ENCODE measurements at regions not wholly inside any gene's neighbourhood (a gene's known extent, or its start where the extent isn't known, plus 50 kb on each side); places are given as distances from the start of the nearest gene placed in this dataset.
A peak's percentile ranks its signal among the peaks of the same experiment; 100 is the strongest.
"Not testable (repeated sequence)": the region's sequence is repeated elsewhere in the genome, so short reads cannot be mapped to it uniquely, and the experiment has no call there.

DNA sequence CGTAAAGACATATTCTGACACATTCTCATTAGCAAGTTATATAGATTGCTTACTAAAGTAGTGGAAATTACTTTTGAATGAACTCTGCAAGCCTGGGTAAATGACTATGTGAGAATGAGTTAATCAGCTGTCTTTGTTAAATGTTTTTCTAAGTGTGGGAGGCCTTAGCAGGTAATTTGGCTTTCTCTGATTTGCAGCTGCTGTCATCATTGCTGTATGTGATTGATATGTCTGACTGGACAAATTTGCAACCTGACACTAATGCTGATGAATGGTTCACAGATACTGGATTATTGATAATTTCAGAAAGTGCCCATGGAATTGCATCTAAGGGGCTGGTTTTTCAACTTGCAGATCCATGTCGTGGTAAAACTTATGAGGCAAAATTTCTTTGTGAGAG is 372.2 kb upstream of the SGO1 start:
- DNase-seq (no peak), ATAC-seq (no peak)
- intact Hi-C loops (cut with DNase I, micrococcal nuclease): no loop called here

DNA sequence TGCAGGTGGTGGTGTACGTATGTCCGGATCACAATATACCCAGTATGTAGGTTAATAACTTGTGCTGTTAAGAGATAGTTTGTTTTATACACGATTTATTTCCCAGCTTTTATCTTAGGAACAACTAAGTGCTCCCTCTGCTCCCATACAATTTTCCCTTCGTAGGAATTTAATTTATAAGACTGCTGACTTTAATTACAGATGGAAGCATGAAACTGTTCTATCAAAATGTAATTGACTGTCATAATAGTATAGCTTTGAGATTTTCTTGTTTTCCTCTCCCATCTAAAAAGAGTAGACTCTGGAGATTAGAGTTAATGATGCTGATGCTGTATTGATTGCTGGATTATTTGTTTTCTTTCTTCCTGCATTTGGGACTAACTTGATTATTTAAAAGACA is 370.7 kb upstream of the SGO1 start:
- ATAC-seq (no peak), DNase-seq (no peak)
- intact Hi-C loops (cut with DNase I, micrococcal nuclease): no loop called here

DNA sequence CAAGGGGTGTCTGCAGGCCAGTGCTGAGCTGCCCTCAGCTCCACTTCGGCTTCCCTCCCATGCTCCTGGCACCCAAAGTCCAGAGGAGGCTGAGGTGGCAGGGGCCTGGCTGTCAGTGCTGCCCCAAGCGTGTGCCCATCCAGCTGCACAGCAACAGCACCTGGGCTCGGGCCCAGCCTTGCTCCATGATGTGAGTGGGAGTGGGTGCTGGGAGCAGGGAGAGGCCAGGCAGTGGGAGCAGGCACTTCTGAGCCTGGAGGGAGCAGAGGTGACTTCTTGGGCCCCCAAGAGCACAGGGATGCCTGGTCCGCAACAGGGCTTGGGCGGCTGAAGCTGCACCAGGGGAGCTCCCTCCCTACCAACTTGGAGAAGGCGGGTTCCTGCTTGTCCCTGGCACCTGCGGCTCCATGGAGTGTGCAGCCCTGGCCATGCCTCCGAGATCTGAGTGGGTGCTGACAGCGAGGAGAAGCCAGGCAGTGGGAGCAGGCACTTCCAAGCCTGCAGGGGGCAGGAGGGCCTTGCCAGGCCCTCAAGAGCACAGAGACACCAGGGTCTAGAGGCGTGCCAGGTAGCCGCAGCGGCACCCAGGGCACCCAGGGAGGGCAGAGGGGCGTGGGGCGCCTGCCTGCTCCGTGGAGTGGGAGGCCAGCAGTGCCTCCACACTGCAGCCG is 366.7 kb upstream of the SGO1 start:
- DNase-seq: peak in 1 of 2 donors; percentile 18
- no peak for ATAC-seq

DNA sequence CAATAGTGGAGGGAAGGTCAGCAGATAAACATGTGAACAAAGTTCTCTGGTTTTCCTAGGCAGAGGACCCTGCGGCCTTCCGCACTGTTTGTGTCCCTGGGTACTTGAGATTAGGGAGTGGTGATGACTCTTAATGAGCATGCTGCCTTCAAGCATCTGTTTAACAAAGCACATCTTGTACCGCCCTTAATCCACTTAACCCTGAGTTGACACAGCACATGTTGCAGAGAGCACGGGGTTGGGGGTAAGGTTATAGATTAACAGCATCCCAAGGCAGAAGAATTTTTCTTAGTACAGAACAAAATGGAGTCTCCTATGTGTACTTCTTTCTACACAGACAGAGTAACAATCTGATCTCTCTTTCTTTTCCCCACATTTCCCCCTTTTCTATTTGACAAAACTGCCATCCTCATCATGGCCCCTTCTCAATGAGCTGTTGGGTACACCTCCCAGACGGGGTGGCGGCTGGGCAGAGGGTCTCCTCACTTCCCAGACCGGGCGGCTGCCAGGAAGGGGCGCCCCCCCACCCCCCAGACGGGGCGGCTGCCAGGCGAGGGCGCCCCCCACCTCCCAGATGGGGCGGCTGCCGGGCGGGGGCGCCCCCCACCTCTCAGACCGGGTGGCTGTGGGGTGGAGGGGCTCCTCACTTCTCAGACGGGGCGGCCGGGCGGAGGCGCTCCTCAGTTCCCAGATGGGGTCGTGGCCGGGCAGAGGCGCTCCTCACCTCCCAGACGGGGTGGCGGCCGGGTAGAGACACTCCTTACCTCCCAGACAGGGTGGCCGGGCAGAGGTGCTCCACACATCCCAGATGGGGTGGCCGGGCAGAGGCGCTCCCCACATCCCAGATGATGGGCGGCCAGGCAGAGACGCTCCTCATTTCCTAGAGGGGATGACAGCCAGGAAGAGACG is 361.6 kb upstream of the SGO1 start:
- ATAC-seq; DNase-seq; intact Hi-C loops (cut with DNase I, micrococcal nuclease): not testable (repeated sequence)

More for the DNA sequence above, 366.7 kb upstream of the SGO1 start:
- intact Hi-C loops (cut with DNase I, micrococcal nuclease): no loop called here

DNA sequence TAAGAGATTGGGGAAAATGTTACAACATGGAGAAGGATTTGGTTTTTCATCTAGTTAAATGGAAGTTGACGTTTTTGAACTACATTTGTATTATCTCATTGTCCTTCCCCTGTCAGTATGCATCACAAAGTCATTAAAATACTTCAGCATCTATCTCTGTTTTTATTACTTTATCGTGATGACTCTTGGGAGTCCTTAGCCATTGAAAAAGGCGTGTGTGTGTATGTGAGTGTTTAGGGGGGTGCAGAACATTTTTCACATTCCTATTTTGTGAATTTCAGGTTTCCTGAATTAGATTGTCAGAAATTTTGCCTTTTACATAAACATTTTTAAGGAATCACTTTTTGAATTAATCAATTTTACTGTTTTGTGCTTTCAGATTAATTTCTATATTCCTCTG is 360.6 kb upstream of the SGO1 start:
- ATAC-seq (no peak), DNase-seq (no peak)
- intact Hi-C loops (cut with DNase I, micrococcal nuclease): no loop called here

DNA sequence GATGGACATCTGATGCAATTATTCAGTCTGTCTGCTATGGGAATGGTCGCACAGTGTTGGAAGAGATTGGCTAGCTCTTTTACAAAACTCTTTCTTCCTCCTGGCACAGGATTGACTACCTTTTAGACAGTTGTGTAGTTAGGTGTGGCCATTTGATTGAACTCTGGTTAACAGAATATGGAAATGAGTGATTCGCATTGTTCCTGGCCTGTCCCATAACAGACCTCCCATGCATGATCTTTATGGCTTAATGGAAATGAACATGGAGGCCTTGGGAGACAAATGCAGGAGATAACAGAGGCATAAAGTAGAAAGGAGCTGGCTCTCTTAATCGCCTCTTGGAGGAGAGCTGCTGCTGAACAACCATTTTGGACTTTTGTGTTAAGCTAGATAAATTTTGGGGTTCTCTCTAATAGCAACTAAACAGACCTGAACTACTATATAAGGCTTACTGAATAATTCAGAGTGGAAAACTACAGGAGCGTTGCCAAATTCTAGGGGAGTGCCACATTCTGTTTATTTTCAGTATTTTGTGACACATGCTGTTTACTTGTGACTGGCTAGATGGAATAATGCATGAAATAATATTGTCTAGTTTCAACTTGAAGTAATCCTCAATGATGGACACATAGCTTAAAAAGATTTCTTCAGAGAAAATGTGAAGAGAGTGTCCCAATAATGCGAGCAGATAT is 357.7 kb upstream of the SGO1 start:
- DNase-seq: no peak
- intact Hi-C loops (cut with DNase I, micrococcal nuclease): no loop called here

DNA sequence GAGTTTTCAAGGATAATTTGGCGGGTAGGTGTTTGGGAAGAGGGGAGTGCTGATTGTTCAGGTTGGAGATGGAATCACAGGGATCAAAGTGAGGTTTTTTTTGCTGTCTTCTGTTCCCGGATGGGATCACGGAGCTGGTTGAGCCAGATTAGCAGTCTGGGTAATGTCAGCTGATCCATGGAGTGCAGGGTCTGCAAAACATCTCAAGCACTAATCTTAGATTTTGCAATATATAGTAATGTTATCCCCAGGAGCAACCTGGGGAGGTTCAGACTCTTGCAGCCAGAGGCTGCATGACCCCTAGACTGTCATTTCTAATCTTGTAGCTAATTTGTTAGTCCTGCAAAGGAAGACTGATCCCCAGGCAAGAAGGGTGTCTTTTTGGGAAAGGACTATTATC is 354.1 kb upstream of the SGO1 start:
- intact Hi-C loops (cut with DNase I, micrococcal nuclease): no loop called here
- no peak for ATAC-seq
- no peak for DNase-seq

More for the DNA sequence above, 357.7 kb upstream of the SGO1 start:
- no peak for ATAC-seq

DNA sequence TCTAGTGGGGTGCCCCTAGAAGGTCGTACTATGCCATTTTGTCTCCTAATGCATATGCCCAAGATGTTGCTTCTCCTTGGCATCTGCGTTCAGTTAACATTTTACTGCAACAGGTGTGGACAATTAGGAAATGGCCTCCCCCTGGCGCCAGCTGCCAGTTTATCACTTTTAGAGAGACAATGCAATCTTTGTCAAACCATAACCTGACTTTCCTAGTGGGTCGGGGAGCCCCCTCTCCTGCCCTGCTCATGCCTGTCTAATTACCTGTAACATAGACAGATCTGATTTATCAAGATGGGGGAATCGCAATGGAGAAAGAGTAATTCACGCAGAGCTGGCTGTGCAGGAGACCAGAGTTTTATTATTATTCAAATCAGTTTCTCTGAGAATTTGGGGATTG is 353.7 kb upstream of the SGO1 start:
- intact Hi-C loops (cut with DNase I, micrococcal nuclease): no loop called here
- no peak for DNase-seq
- no peak for ATAC-seq

DNA sequence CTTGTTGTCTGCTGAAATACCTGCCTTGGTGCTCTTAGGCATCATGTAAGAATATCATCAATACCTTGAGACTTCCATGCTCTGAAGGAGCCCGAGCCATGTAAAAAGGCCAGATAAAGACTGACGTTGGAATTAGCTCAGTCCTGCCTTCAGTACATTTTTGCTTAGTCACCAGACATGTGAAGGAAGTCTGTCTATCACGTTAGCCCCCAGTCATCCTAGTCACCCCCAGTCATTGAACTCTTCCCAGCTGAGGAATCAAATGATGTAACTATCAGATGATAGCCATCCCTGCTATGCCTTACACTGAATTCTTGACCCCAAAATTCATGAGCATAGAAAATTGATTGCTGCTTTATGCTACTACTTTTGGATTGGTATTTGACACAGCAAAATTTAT is 351.2 kb upstream of the SGO1 start:
- intact Hi-C loops (cut with DNase I, micrococcal nuclease): no loop called here
- no peak for DNase-seq
- no peak for ATAC-seq

DNA sequence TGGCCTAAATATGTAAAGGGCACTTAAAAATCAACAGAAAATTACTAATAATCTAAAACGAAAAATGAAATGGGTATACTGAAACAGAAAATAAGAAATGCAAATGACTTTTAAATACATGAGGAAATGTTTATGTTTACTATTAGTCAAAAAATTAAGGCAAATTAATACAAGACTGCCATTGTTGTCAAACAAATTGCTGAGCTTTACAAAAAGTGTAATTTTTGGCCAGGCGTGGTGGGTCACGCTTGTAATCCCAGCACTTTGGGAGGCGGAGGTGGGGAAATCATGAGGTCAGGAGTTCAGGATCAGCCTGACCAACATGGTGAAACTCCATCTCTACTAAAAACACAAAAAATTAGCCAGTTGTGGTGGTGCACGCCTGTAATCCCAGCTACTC is 343.9 kb upstream of the SGO1 start:
- DNase-seq: no peak
- no peak for ATAC-seq
- intact Hi-C loops (cut with DNase I, micrococcal nuclease): no loop called here

DNA sequence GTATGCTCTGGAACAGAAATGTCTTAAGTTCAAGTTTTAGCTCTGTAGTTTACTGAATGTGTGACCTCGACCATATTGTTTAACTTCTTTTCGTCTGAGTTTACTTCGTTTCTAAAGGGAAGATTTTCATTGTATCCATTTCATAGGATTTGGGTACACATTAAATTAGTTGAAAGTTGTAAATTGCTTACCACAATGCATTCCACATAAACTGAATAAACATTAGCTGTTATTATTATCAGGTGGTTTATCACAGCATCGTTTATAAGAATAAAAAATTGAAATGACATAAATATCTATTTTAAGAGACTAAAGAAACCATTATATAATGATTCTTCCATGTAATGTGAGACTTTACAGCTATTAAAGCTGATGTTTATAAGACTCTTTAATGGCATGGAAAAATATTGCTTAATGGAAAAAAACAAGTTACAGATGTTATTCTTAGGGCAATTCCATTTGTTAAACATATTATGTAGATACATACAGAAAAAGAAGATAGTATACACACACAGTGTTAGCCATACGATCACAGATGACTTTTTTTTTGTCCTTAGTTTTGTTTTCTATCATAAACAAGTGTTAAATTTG is 342.3 kb upstream of the SGO1 start:
- intact Hi-C loops (cut with DNase I, micrococcal nuclease): no loop called here
- no peak for DNase-seq
- ATAC-seq: no peak

DNA sequence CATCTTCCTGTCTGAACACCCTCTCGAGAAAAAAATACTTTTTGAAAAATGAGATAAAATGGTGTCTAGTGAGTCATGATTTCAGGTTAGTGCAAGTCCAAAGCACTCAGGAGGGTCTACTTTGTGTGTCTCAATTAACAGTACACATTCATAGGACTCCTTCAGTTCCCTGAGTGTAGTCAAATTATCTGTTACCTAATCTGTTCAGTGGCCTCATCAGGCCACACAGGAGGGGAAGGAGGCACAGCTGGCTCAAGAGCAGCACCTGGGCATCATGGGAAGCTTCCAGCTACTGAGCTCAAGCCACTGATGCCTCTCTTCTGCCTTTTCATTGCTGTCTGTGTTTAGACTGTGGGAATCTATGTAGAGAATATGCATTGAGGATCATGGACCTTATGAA is 341.4 kb upstream of the SGO1 start:
- no peak for DNase-seq
- no peak for ATAC-seq

DNA sequence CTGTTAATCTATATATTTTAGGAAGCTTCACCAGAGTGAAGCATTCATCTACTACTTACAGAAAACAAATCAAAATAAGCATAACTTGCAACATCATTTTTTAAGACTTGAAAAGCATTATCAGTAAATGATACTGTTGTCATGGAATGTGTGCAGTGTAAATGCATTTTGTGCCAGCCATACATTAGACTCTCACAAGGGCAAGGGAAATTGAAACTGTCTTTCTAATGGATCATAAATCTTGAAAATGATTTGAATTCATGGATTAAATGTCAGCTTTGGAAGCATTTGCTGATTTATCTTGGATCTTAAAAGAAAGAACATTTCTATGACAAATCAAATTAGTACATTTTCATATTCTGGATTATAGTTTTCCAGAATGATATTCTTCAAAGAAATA is 338.3 kb upstream of the SGO1 start:
- intact Hi-C loops (cut with DNase I, micrococcal nuclease): no loop called here
- ATAC-seq: no peak
- DNase-seq: no peak

More for the DNA sequence above, 341.4 kb upstream of the SGO1 start:
- intact Hi-C loops (cut with DNase I, micrococcal nuclease): no loop called here

DNA sequence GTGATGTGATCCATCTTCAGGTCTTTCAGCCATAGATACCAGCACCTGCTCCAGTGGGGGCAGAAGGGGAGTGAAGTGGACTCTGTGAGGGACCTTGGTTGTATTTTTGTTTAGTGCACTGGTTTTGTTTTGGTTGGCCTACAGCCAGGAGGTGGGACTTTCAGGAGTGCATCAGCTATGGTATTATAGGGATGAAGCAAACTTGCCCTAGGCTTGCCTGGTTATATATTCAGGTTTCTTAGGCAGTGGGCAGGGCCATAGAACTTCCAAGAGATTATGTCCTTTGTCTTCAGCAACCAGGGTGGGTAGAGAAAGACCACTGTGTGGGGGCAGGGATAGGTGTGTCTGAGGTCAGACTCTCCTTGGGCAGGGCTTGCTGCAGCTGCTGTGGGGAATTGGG is 337.3 kb upstream of the SGO1 start:
- no peak for ATAC-seq
- DNase-seq: no peak

DNA sequence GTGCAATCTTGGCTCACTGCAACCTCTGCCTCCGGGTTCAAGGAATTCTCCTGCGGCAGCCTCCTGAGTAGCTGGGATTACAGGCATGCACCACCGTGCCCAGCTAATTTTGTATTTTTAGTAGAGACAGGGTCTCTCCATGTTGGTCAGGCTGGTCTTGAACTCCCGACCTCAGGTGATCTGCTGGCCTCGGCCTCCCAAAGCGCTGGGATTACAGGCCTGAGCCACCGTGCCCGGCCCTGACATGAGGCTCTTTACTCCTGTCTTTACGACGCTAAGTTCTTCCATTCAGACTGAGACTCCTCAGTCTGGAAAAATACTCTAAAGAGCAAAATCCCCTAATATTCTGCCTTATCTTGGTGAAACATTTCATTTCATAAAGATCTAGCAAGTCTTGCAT is 331.3 kb upstream of the SGO1 start:
- intact Hi-C loops (cut with DNase I, micrococcal nuclease); DNase-seq; ATAC-seq: not testable (repeated sequence)

More for the DNA sequence above, 337.3 kb upstream of the SGO1 start:
- intact Hi-C loops (cut with DNase I, micrococcal nuclease): no loop called here

DNA sequence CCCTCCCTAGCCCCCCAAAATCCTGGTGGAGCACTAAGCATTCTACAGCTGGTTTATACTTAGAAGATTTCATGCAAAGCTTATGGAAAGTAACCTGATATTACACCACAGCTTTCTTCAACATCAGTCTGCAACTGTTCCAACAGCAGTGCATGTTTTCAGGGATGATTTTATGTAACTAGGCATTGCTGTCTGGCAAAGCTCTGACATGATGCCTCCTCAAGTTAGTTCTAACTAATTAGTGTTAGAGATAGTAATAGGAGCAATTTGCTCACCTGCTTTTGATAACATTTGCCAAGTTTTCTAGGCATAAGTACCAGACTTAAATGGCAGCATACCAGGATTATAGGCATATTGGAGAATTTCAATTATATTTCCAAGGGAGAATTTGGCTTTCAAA is 330.3 kb upstream of the SGO1 start:
- intact Hi-C loops (cut with DNase I, micrococcal nuclease): no loop called here
- ATAC-seq (no peak), DNase-seq (no peak)

DNA sequence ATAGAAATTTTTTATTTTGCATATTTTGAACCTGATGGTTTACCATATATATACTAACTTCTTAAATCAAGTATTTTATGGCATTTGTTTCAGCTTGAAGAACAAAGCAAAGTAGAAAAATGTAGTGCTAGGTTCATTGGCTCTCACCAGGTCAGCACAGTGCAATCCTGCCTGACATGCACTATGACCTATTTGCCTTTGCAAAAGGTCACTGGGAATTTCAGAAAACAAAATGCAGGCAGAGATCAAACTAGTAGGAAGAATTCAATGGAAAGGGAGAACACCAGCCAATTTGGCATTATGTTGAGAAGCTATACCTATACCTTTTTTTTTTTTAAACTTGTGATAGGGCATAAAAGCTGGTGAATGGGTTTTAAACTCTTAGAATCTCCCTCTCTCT is 329.8 kb upstream of the SGO1 start:
- intact Hi-C loops (cut with DNase I, micrococcal nuclease): no loop called here
- no peak for ATAC-seq
- DNase-seq: no peak

DNA sequence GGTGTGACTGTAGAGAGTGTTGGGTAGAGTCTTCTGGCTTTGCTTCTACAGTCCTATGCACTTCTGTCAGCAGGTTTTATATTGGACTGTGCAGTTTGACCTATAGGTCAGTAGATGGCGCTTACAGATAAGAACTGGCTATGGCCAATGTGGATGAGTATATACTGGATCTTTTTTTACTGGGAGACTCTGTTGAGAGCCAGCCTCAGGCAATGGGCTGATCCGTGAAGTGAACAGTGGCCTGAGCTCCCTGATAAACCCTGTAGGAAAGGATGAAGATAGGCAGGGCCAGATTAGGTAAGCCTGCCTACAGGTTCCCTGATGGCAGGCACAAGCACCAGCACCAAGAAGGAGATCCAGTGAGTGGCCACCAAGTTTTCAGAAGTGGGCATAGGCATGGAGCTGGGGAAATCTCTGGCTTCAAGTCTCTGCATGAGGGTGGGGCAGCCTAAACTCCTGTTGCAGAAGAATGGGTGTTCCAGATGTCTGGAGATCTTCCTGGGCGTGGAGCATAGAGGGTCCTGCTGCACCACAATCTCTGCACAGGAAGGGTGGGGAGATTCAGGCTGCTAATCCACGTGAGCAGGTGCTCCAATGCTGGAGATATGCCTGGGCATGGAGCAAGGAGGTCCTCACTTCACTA is 326.0 kb upstream of the SGO1 start:
- no peak for DNase-seq
- intact Hi-C loops (cut with DNase I, micrococcal nuclease): no loop called here
- ATAC-seq: no peak

DNA sequence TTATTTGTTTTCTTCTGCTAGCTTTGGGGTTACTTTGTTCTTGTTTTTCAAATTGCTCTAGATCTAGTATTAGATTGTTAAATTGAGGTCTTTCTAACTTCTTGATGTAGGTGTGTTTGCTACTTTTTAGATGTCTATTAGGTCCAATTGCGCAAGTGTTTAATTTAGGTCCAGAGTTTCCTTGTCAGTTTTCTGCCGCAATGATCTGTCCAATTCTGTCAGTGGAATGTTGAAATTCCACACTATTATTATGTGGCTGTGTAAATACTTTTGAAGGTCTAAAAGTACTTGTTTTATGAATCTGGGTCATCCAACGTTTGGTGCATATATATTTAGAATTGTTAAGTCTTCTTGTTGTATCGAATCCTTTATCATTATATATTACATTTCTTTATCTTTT is 324.4 kb upstream of the SGO1 start:
- ATAC-seq (no peak), DNase-seq (no peak)
- intact Hi-C loops (cut with DNase I, micrococcal nuclease): no loop called here
